ENCODE measurements at regions not wholly inside any gene's neighbourhood (a gene's known extent, or its start where the extent isn't known, plus 50 kb on each side); places are given as distances from the start of the nearest gene placed in this dataset.

DNA sequence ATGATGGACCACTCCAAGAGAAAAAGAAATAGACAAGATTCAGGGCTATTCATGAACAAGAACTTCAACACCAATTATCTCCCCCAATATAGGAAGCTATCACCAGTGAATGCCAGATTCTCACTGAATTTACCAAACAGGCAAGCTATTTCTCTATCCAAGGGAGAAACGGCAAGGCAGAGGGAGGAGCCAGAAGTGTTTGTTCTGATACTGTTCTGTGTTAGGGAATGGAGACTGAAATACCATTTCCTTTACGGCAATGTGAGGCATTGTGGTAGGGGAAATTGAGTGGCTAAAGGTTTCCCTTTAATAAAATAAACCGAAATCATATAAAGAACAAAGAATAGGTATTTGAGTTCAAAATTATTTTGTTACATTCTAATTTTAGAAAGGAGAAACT lies 68.0 kb upstream of the ALDH1A1 start:
- TF ChIP-seq, protein P1, sequence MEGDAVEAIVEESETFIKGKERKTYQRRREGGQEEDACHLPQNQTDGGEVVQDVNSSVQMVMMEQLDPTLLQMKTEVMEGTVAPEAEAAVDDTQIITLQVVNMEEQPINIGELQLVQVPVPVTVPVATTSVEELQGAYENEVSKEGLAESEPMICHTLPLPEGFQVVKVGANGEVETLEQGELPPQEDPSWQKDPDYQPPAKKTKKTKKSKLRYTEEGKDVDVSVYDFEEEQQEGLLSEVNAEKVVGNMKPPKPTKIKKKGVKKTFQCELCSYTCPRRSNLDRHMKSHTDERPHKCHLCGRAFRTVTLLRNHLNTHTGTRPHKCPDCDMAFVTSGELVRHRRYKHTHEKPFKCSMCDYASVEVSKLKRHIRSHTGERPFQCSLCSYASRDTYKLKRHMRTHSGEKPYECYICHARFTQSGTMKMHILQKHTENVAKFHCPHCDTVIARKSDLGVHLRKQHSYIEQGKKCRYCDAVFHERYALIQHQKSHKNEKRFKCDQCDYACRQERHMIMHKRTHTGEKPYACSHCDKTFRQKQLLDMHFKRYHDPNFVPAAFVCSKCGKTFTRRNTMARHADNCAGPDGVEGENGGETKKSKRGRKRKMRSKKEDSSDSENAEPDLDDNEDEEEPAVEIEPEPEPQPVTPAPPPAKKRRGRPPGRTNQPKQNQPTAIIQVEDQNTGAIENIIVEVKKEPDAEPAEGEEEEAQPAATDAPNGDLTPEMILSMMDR (IDR thresholded peaks at IDR 0.05; ENCODE audit: low read depth, low read length, poor library complexity, severe bottlenecking): no peak
- no peak for TF ChIP-seq EZH2phosphoT487 (IDR thresholded peaks at IDR 0.05; ENCODE audit: borderline replicate concordance, low read length)

Data from DOHH2 (cell line).